Natural killer cell (primary cell): ENCODE measurements at regions not wholly inside any gene's neighbourhood (a gene's known extent, or its start where the extent isn't known, plus 50 kb on each side); places are given as distances from the start of the nearest gene placed in this dataset.

ENCODE experiments used
- ATAC-seq, 3 donors: fragments of 150-1000 bp in 2 of 3; fragments of 200-7000 bp in 1 of 3; cut with Tn5 transposase; 1 replicate in 1 of 3; 2 replicates in 2 of 3; pipeline ENCODE4 v1.10.0; 2021; ENCODE audit warnings: mild to moderate bottlenecking in 2 of 3, moderate library complexity in 2 of 3
- DNase-seq, 2 donors: peaks; one replicate each; pipeline versions ENCODE4 v3.0.0 to v3.0.0-alpha.2; 2013 to 2021; ENCODE audit warnings: mixed read lengths in 1 of 2
- H3K27ac ChIP-seq: one replicate; pipeline ENCODE4 v1.5.1; 2013; ENCODE audit warnings: mild to moderate bottlenecking, low read length
- H3K27me3 ChIP-seq: one replicate; pipeline ENCODE4 v1.6.1; 2013; ENCODE audit warnings: low read length; ENCODE audit not compliant: control insufficient read depth, insufficient read depth
- H3K36me3 ChIP-seq: one replicate; pipeline ENCODE4 v1.6.1; 2013; ENCODE audit warnings: low read length; ENCODE audit not compliant: control insufficient read depth, insufficient read depth
- H3K4me1 ChIP-seq: one replicate; pipeline ENCODE4 v1.6.1; 2013; ENCODE audit warnings: low read length; ENCODE audit not compliant: control insufficient read depth, insufficient read depth
- H3K4me3 ChIP-seq: one replicate; pipeline ENCODE4 v1.5.1; 2013; ENCODE audit warnings: low read length
- H3K9me3 ChIP-seq: one replicate; pipeline ENCODE4 v1.6.1; 2013; ENCODE audit warnings: low read length; ENCODE audit not compliant: control insufficient read depth, insufficient read depth
- H3K27ac Mint-ChIP-seq, 2 donors: one replicate each; pipeline ENCODE4 v1.8.0; 2022; ENCODE audit warnings: mild to moderate bottlenecking in 2 of 2, mixed read lengths in 2 of 2, moderate library complexity in 1 of 2
- H3K27me3 Mint-ChIP-seq, 2 donors: one replicate each; pipeline ENCODE4 v1.8.0; 2022; ENCODE audit warnings: low read depth in 2 of 2, mixed read lengths in 2 of 2
- H3K36me3 Mint-ChIP-seq: one replicate; pipeline ENCODE4 v1.8.0; 2022; ENCODE audit warnings: mixed read lengths
- H3K4me1 Mint-ChIP-seq, 2 donors: one replicate each; pipeline ENCODE4 v1.8.0; 2022; ENCODE audit warnings: mixed read lengths in 2 of 2
- H3K4me3 Mint-ChIP-seq: one replicate; pipeline ENCODE4 v1.8.0; 2022; ENCODE audit warnings: mild to moderate bottlenecking, moderate library complexity, mixed read lengths
- H3K9me3 Mint-ChIP-seq, 2 donors: one replicate each; pipeline ENCODE4 v1.8.0; 2022; ENCODE audit warnings: mixed read lengths in 2 of 2
- CTCF ChIP-seq: fragments of 200-600 bp; IDR thresholded peaks from one replicate; pipeline ENCODE4 v1.8.0; 2022; ENCODE audit warnings: antibody characterized with exemption
- WGBS: methylation state at CpG from one replicate; pipeline ENCODE4 v1.1.7; 2013; ENCODE audit warnings: missing lambda C conversion rate; ENCODE audit not compliant: insufficient coverage; 5-methylcytosine and 5-hydroxymethylcytosine counted together
- intact Hi-C: fragments of 100-400 bp; cut with micrococcal nuclease; formaldehyde crosslinking; loops from one replicate; pipeline ENCODE4 v1.14.2; 2022

GRCh38 chr15:81633889-81634288 is 259.9 kb upstream of the TMC3 start:
- ATAC-seq (no peak), DNase-seq (no peak)
- TF ChIP-seq CTCF = no peak
- no peaks in the 10 kb centered on the region for H3K9me3 ChIP-seq
- Mint-ChIP-seq H3K4me1 (no peaks in the 10 kb centered on the region), H3K27me3 (peaks cover 0 to 6% of the 10 kb centered on the region in 2 donors), H3K9me3 (no peaks in the 10 kb centered on the region), H3K27ac (no peak overlapping the region), H3K36me3 (no peaks in the 10 kb centered on the region), H3K4me3 (no peak overlapping the region)
- intact Hi-C loops = no loop called here
- no peaks in the 10 kb centered on the region for H3K4me1 ChIP-seq
- no peak overlapping the region for H3K4me3 ChIP-seq
- 91% methylated on average over 6 of the region's 6 CpGs for WGBS
- H3K27me3 ChIP-seq = peaks cover 2% of the 10 kb centered on the region
- no peak overlapping the region for H3K27ac ChIP-seq
- no peaks in the 10 kb centered on the region for H3K36me3 ChIP-seq

- H3K4me3 ChIP-seq = no peak overlapping the region
- peaks cover 0 to 7% of the 10 kb centered on the region in 2 donors for H3K27me3 Mint-ChIP-seq
Observed at GRCh38 chr15:81625896-81626295, 251.9 kb upstream of the TMC3 start.

GRCh38 chr15:81619002-81619401 is 245.0 kb upstream of the TMC3 start:
- Histone ChIP-seq H3K4me1 (no peaks in the 10 kb centered on the region), H3K9me3 (no peaks in the 10 kb centered on the region), H3K36me3 (no peaks in the 10 kb centered on the region), H3K4me3 (no peak overlapping the region), H3K27ac (no peak overlapping the region), H3K27me3 (no peaks in the 10 kb centered on the region)
- WGBS = 67% methylated on average over 3 of the region's 4 CpGs
- H3K27me3 Mint-ChIP-seq = peaks cover 2 to 17% of the 10 kb centered on the region in 2 donors
- intact Hi-C loops = no loop called here
- DNase-seq (no peak), ATAC-seq (no peak)
- H3K4me1 Mint-ChIP-seq = no peaks in the 10 kb centered on the region
- no peak overlapping the region for H3K27ac Mint-ChIP-seq
- H3K4me3 Mint-ChIP-seq = no peak overlapping the region
- TF ChIP-seq CTCF = no peak
- no peaks in the 10 kb centered on the region for H3K9me3 Mint-ChIP-seq
- no peaks in the 10 kb centered on the region for H3K36me3 Mint-ChIP-seq

More at GRCh38 chr15:81625896-81626295, 251.9 kb upstream of the TMC3 start:
- TF ChIP-seq CTCF = no peak
- WGBS = 88% methylated on average over 2 of the region's 2 CpGs
- ATAC-seq (no peak), DNase-seq (no peak)
- Histone ChIP-seq H3K27ac (no peak overlapping the region), H3K27me3 (peaks cover 2% of the 10 kb centered on the region), H3K9me3 (no peaks in the 10 kb centered on the region), H3K4me1 (no peaks in the 10 kb centered on the region), H3K36me3 (no peaks in the 10 kb centered on the region)
- H3K27ac Mint-ChIP-seq = no peak overlapping the region
- H3K36me3 Mint-ChIP-seq = no peaks in the 10 kb centered on the region
- H3K4me1 Mint-ChIP-seq = no peaks in the 10 kb centered on the region
- H3K4me3 Mint-ChIP-seq = no peak overlapping the region
- H3K9me3 Mint-ChIP-seq = no peaks in the 10 kb centered on the region
- intact Hi-C loops = no loop called here

- Histone ChIP-seq H3K36me3 (no peaks in the 10 kb centered on the region), H3K4me1 (no peaks in the 10 kb centered on the region), H3K9me3 (no peaks in the 10 kb centered on the region), H3K27me3 (no peaks in the 10 kb centered on the region), H3K27ac (no peak overlapping the region), H3K4me3 (no peak overlapping the region)
- WGBS = 93% methylated on average over 2 of the region's 2 CpGs
- no peak overlapping the region for H3K27ac Mint-ChIP-seq
- TF ChIP-seq CTCF = no peak
- no peak overlapping the region for H3K4me3 Mint-ChIP-seq
- no peaks in the 10 kb centered on the region for H3K4me1 Mint-ChIP-seq
- H3K36me3 Mint-ChIP-seq = no peaks in the 10 kb centered on the region
- ATAC-seq = no peak
- intact Hi-C loops = no loop called here
- H3K9me3 Mint-ChIP-seq = no peaks in the 10 kb centered on the region
- H3K27me3 Mint-ChIP-seq = peaks cover 8 to 24% of the 10 kb centered on the region in 2 donors
- no peak for DNase-seq
Observed at GRCh38 chr15:81612631-81613030, 238.6 kb upstream of the TMC3 start.
